NCI-H2081 treated with DMSO at 0.1 percent for 48 hours (cell line): ENCODE measurements at regions not wholly inside any gene's neighbourhood (a gene's known extent, or its start where the extent isn't known, plus 50 kb on each side); places are given as distances from the start of the nearest gene placed in this dataset.
"Not testable (repeated sequence)": the region's sequence is repeated elsewhere in the genome, so short reads cannot be mapped to it uniquely, and the experiment has no call there.

Experiments used
- DNase-seq: peaks from one replicate; lab custom pipeline; 2025; lab: John Stamatoyannopoulos, UW

GRCh38 chr4:132266374-132266773 is 882.7 kb upstream of the PCDH10 start:
- no peak for DNase-seq

- no peak for DNase-seq
Observed at GRCh38 chr4:132267321-132267720, 881.8 kb upstream of the PCDH10 start.

GRCh38 chr4:132269303-132269990 is 879.6 kb upstream of the PCDH10 start:
- DNase-seq: no peak

- no peak for DNase-seq
Observed at GRCh38 chr4:132275583-132276121, 873.4 kb upstream of the PCDH10 start.

GRCh38 chr4:132276185-132276584 is 872.9 kb upstream of the PCDH10 start:
- no peak for DNase-seq

GRCh38 chr4:132276989-132277388 is 872.1 kb upstream of the PCDH10 start:
- DNase-seq: no peak

GRCh38 chr4:132281733-132282132 is 867.4 kb upstream of the PCDH10 start:
- no peak for DNase-seq

- no peak for DNase-seq
Observed at GRCh38 chr4:132284910-132285426, 864.1 kb upstream of the PCDH10 start.

GRCh38 chr4:132297346-132297745 is 851.7 kb upstream of the PCDH10 start:
- no peak for DNase-seq

- no peak for DNase-seq
Observed at GRCh38 chr4:132299841-132300240, 849.3 kb upstream of the PCDH10 start.

- DNase-seq: no peak
Observed at GRCh38 chr4:132312521-132312920, 836.6 kb upstream of the PCDH10 start.

- DNase-seq: no peak
Observed at GRCh38 chr4:132313852-132314251, 835.2 kb upstream of the PCDH10 start.

- DNase-seq: no peak
Observed at GRCh38 chr4:132316738-132317137, 832.4 kb upstream of the PCDH10 start.

GRCh38 chr4:132317923-132318322 is 831.2 kb upstream of the PCDH10 start:
- DNase-seq: no peak

- no peak for DNase-seq
Observed at GRCh38 chr4:132328761-132329160, 820.3 kb upstream of the PCDH10 start.

- no peak for DNase-seq
Observed at GRCh38 chr4:132330994-132331393, 818.1 kb upstream of the PCDH10 start.

GRCh38 chr4:132332932-132333723 is 816.0 kb upstream of the PCDH10 start:
- no peak for DNase-seq

GRCh38 chr4:132333724-132334047 is 815.4 kb upstream of the PCDH10 start:
- no peak for DNase-seq

GRCh38 chr4:132334081-132334480 is 815.0 kb upstream of the PCDH10 start:
- DNase-seq: no peak

- no peak for DNase-seq
Observed at GRCh38 chr4:132344924-132345828, 803.9 kb upstream of the PCDH10 start.

- no peak for DNase-seq
Observed at GRCh38 chr4:132346016-132346415, 803.1 kb upstream of the PCDH10 start.

- DNase-seq: not testable (repeated sequence)
Observed at GRCh38 chr4:132351606-132352005, 797.5 kb upstream of the PCDH10 start.
